ENCODE measurements at regions not wholly inside any gene's neighbourhood (a gene's known extent, or its start where the extent isn't known, plus 50 kb on each side); places are given as distances from the start of the nearest gene placed in this dataset.
A peak's percentile ranks its signal among the peaks of the same experiment; 100 is the strongest.

- TF ChIP-seq CTCF (IDR thresholded peaks at IDR 0.05) (no peak), POLR2A (IDR thresholded peaks at IDR 0.05) (no peak)
- Histone ChIP-seq H3K9me3 (no peaks in the 10 kb centered on the region), H3K36me3 (no peaks in the 10 kb centered on the region), H3K4me3 (no peak overlapping the region), H3K27me3 (no peaks in the 10 kb centered on the region), H3K4me1 (no peaks in the 10 kb centered on the region), H3K27ac (no peak overlapping the region)
- intact Hi-C loops (cut with DNase I) = no loop called here
- DNase-seq = no peak
- 37% methylated on average over 1 of the region's 1 CpG for WGBS (ENCODE audit: insufficient coverage, low coverage, low lambda C conversion rate, missing lambda C conversion rate)
- ATAC-seq = no peak
These were observed 84.8 kb downstream of the OAT start for GRCh38 chr10:124333931-124334330.

GRCh38 chr10:124332426-124332825, 86.3 kb downstream of the OAT start:
- no peaks in the 10 kb centered on the region for H3K9me3 ChIP-seq
- TF ChIP-seq CTCF (IDR thresholded peaks at IDR 0.05) (no peak), POLR2A (IDR thresholded peaks at IDR 0.05) (no peak)
- WGBS (ENCODE audit: insufficient coverage, low coverage, low lambda C conversion rate, missing lambda C conversion rate) = 58% methylated on average over 1 of the region's 1 CpG
- peak in 1 of 4 donors; percentile 22 for ATAC-seq
- no peaks in the 10 kb centered on the region for H3K4me1 ChIP-seq
- no peak for DNase-seq
- H3K27me3 ChIP-seq = no peaks in the 10 kb centered on the region
- intact Hi-C loops (cut with DNase I) = no loop called here
- no peaks in the 10 kb centered on the region for H3K36me3 ChIP-seq
- no peak overlapping the region for H3K4me3 ChIP-seq
- no peak overlapping the region for H3K27ac ChIP-seq

- no peak overlapping the region for H3K4me3 ChIP-seq
- no peaks in the 10 kb centered on the region for H3K9me3 ChIP-seq
- DNase-seq (no peak), ATAC-seq (no peak)
- no peaks in the 10 kb centered on the region for H3K36me3 ChIP-seq
- TF ChIP-seq POLR2A (IDR thresholded peaks at IDR 0.05) (no peak), CTCF (IDR thresholded peaks at IDR 0.05) (no peak)
- no peak overlapping the region for H3K27ac ChIP-seq
- H3K4me1 ChIP-seq = no peaks in the 10 kb centered on the region
- intact Hi-C loops (cut with DNase I) = no loop called here
- 55% methylated on average over 5 of the region's 5 CpGs for WGBS (ENCODE audit: insufficient coverage, low coverage, low lambda C conversion rate, missing lambda C conversion rate)
- H3K27me3 ChIP-seq = no peaks in the 10 kb centered on the region
These were observed 88.8 kb downstream of the OAT start for GRCh38 chr10:124329941-124330340.

GRCh38 chr10:124329362-124329761, 89.4 kb downstream of the OAT start:
- DNase-seq (no peak), ATAC-seq (no peak)
- 50% methylated on average over 1 of the region's 1 CpG for WGBS (ENCODE audit: insufficient coverage, low coverage, low lambda C conversion rate, missing lambda C conversion rate)
- H3K4me3 ChIP-seq = no peak overlapping the region
- H3K36me3 ChIP-seq = no peaks in the 10 kb centered on the region
- no peak overlapping the region for H3K27ac ChIP-seq
- intact Hi-C loops (cut with DNase I) = no loop called here
- TF ChIP-seq CTCF (IDR thresholded peaks at IDR 0.05) = no peak
- no peak for TF ChIP-seq POLR2A (IDR thresholded peaks at IDR 0.05)
- no peaks in the 10 kb centered on the region for H3K27me3 ChIP-seq
- no peaks in the 10 kb centered on the region for H3K9me3 ChIP-seq
- no peaks in the 10 kb centered on the region for H3K4me1 ChIP-seq
